Mononuclear cell (primary cell): ENCODE measurements at regions not wholly inside any gene's neighbourhood (a gene's known extent, or its start where the extent isn't known, plus 50 kb on each side); places are given as distances from the start of the nearest gene placed in this dataset.
"Not testable (repeated sequence)": the region's sequence is repeated elsewhere in the genome, so short reads cannot be mapped to it uniquely, and the experiment has no call there.

ENCODE experiments used
- H3K27me3 ChIP-seq: 2 replicates; pipeline ENCODE4 v1.6.0; 2011; ENCODE audit warnings: low read length, control low read depth; ENCODE audit not compliant: insufficient read depth
- H3K4me1 ChIP-seq: 2 replicates; pipeline ENCODE4 v1.5.1; 2011; ENCODE audit warnings: mild to moderate bottlenecking, low read length, control low read depth; ENCODE audit not compliant: insufficient read depth
- H3K4me3 ChIP-seq: 2 replicates; pipeline ENCODE4 v1.5.1; 2011; ENCODE audit warnings: mild to moderate bottlenecking, low read length, moderate library complexity
- H3K9me3 ChIP-seq: 2 replicates; pipeline ENCODE4 v1.5.1; 2011; ENCODE audit warnings: low read depth, mild to moderate bottlenecking, control low read depth, low read length

GRCh38 chr15:39031596-39031995 is 467.0 kb upstream of the RASGRP1 start:
- H3K27me3 ChIP-seq = no peaks in the 10 kb centered on the region
- H3K4me1 ChIP-seq = no peaks in the 10 kb centered on the region

GRCh38 chr15:39034816-39035215 is 470.2 kb upstream of the RASGRP1 start:
- no peaks in the 10 kb centered on the region for H3K9me3 ChIP-seq
- no peaks in the 10 kb centered on the region for H3K4me1 ChIP-seq
- H3K4me3 ChIP-seq = no peak overlapping the region
- H3K27me3 ChIP-seq = no peaks in the 10 kb centered on the region

More at GRCh38 chr15:39031596-39031995, 467.0 kb upstream of the RASGRP1 start:
- H3K9me3 ChIP-seq = no peaks in the 10 kb centered on the region
- H3K4me3 ChIP-seq = no peak overlapping the region

- H3K27me3 ChIP-seq, H3K9me3 ChIP-seq, H3K4me1 ChIP-seq, H3K4me3 ChIP-seq: not testable (repeated sequence)
Observed at GRCh38 chr15:39037611-39038010, 473.0 kb upstream of the RASGRP1 start.

GRCh38 chr15:39040861-39041260 is 476.2 kb upstream of the RASGRP1 start:
- H3K27me3 ChIP-seq = no peaks in the 10 kb centered on the region
- H3K9me3 ChIP-seq = no peaks in the 10 kb centered on the region
- no peak overlapping the region for H3K4me3 ChIP-seq
- H3K4me1 ChIP-seq = no peaks in the 10 kb centered on the region

GRCh38 chr15:39041979-39042495 is 477.4 kb upstream of the RASGRP1 start:
- Histone ChIP-seq H3K9me3 (no peaks in the 10 kb centered on the region), H3K4me3 (no peak overlapping the region), H3K4me1 (no peaks in the 10 kb centered on the region), H3K27me3 (no peaks in the 10 kb centered on the region)

GRCh38 chr15:39051626-39052322 is 487.2 kb upstream of the RASGRP1 start:
- Histone ChIP-seq H3K4me3 (no peak overlapping the region), H3K27me3 (no peaks in the 10 kb centered on the region), H3K4me1 (no peaks in the 10 kb centered on the region), H3K9me3 (peaks cover 26% of the 10 kb centered on the region)

GRCh38 chr15:39052323-39052705 is 487.7 kb upstream of the RASGRP1 start:
- H3K9me3 ChIP-seq = peaks cover 26% of the 10 kb centered on the region
- no peaks in the 10 kb centered on the region for H3K4me1 ChIP-seq
- no peak overlapping the region for H3K4me3 ChIP-seq
- no peaks in the 10 kb centered on the region for H3K27me3 ChIP-seq

- H3K27me3 ChIP-seq = no peaks in the 10 kb centered on the region
- H3K4me3 ChIP-seq = no peak overlapping the region
- peaks cover 23% of the 10 kb centered on the region for H3K9me3 ChIP-seq
- no peaks in the 10 kb centered on the region for H3K4me1 ChIP-seq
Observed at GRCh38 chr15:39053480-39053879, 488.9 kb upstream of the RASGRP1 start.

GRCh38 chr15:39054128-39054732 is 489.6 kb upstream of the RASGRP1 start:
- Histone ChIP-seq H3K4me1 (no peaks in the 10 kb centered on the region), H3K27me3 (no peaks in the 10 kb centered on the region), H3K4me3 (no peak overlapping the region), H3K9me3 (peaks cover 16% of the 10 kb centered on the region)

- H3K4me1 ChIP-seq = no peaks in the 10 kb centered on the region
- H3K4me3 ChIP-seq = no peak overlapping the region
- no peaks in the 10 kb centered on the region for H3K9me3 ChIP-seq
- H3K27me3 ChIP-seq = no peaks in the 10 kb centered on the region
Observed at GRCh38 chr15:39056357-39056756, 491.7 kb upstream of the RASGRP1 start.

- no peaks in the 10 kb centered on the region for H3K4me1 ChIP-seq
- H3K4me3 ChIP-seq = no peak overlapping the region
- no peaks in the 10 kb centered on the region for H3K27me3 ChIP-seq
- H3K9me3 ChIP-seq = no peaks in the 10 kb centered on the region
Observed at GRCh38 chr15:39058351-39059131, 493.9 kb upstream of the RASGRP1 start.

GRCh38 chr15:39059917-39060316 is 495.3 kb upstream of the RASGRP1 start:
- Histone ChIP-seq H3K4me3 (no peak overlapping the region), H3K9me3 (no peaks in the 10 kb centered on the region), H3K27me3 (no peaks in the 10 kb centered on the region), H3K4me1 (no peaks in the 10 kb centered on the region)

GRCh38 chr15:39061952-39062464 is 497.4 kb upstream of the RASGRP1 start:
- H3K9me3 ChIP-seq = no peaks in the 10 kb centered on the region
- no peak overlapping the region for H3K4me3 ChIP-seq
- no peaks in the 10 kb centered on the region for H3K4me1 ChIP-seq
- H3K27me3 ChIP-seq = no peaks in the 10 kb centered on the region

- no peaks in the 10 kb centered on the region for H3K27me3 ChIP-seq
- H3K4me1 ChIP-seq = no peaks in the 10 kb centered on the region
- no peak overlapping the region for H3K4me3 ChIP-seq
- no peaks in the 10 kb centered on the region for H3K9me3 ChIP-seq
Observed at GRCh38 chr15:39066677-39067076, 502.1 kb upstream of the RASGRP1 start.

- no peak overlapping the region for H3K4me3 ChIP-seq
- H3K4me1 ChIP-seq = no peaks in the 10 kb centered on the region
- H3K27me3 ChIP-seq = no peaks in the 10 kb centered on the region
- no peaks in the 10 kb centered on the region for H3K9me3 ChIP-seq
Observed at GRCh38 chr15:39074341-39074985, 506.4 kb upstream of the THBS1 start.
